GM12892 (cell line): ENCODE measurements at regions not wholly inside any gene's neighbourhood (a gene's known extent, or its start where the extent isn't known, plus 50 kb on each side); places are given as distances from the start of the nearest gene placed in this dataset.

Experiments
- POLR2A ChIP-seq: IDR thresholded peaks from 2 replicates; pipeline ENCODE4 v1.6.1; 2011; ENCODE audit warnings: low read depth, low read length, control low read depth
- POLR2AphosphoS5 ChIP-seq: IDR thresholded peaks from 2 replicates; pipeline ENCODE4 v1.6.1; 2011; ENCODE audit warnings: low read depth, low read length, control low read depth
- TAF1 ChIP-seq: IDR thresholded peaks from 2 replicates; pipeline ENCODE4 v1.6.1; 2011; ENCODE audit warnings: low read depth, mild to moderate bottlenecking, control low read depth, low read length, borderline replicate concordance

GRCh38 chr5:96196407-96196806 is 234.8 kb upstream of the ELL2 start:
- TF ChIP-seq POLR2A = no peak
- no peak for TF ChIP-seq POLR2AphosphoS5
- no peak for TF ChIP-seq TAF1
